Pancreas (tissue), 10 donors: ENCODE measurements at regions not wholly inside any gene's neighbourhood (a gene's known extent, or its start where the extent isn't known, plus 50 kb on each side); places are given as distances from the start of the nearest gene placed in this dataset.
"Not testable (repeated sequence)": the region's sequence is repeated elsewhere in the genome, so short reads cannot be mapped to it uniquely, and the experiment has no call there.

Experiments
- ATAC-seq, 4 donors: fragments of 200-7000 bp; cut with Tn5 transposase; one replicate each; pipeline versions ENCODE4 v1.8.0 to v1.9.1; 2020; ENCODE audit warnings: mild to moderate bottlenecking in 4 of 4, moderate library complexity in 4 of 4
- DNase-seq, 6 donors: peaks; one replicate each; pipeline ENCODE4 v3.0.0-alpha.2; 2020
- FAIRE-seq: peaks from 2 replicates; lab custom pipeline; 2012; peaks lifted over from hg19 to GRCh38; lab: Jason Lieb, UNC
- H3K27ac ChIP-seq, 4 donors: fragments of 200-600 bp; sonication (generic); 1 replicate in 3 of 4; 2 replicates in 1 of 4; pipeline versions ENCODE4 v1.5.0 to v1.8.0; 2020
- H3K27me3 ChIP-seq, 4 donors: fragments of 200-600 bp; one replicate each; pipeline ENCODE4 v1.8.0; 2021
- H3K36me3 ChIP-seq, 3 donors: fragments of 200-600 bp; sonication (generic) in 1 of 3; one replicate each; pipeline versions ENCODE4 v1.5.0 to v1.8.0; 2020 to 2021
- H3K4me1 ChIP-seq, 3 donors: fragments of 200-600 bp; one replicate each; pipeline ENCODE4 v1.8.0; 2021
- H3K4me3 ChIP-seq, 4 donors: fragments of 200-600 bp; sonication (generic) in 2 of 4; one replicate each; pipeline versions ENCODE4 v1.5.0 to v1.8.0; 2020 to 2021
- H3K9me3 ChIP-seq, 4 donors: fragments of 200-600 bp; one replicate each; pipeline ENCODE4 v1.8.0; 2021
- CTCF ChIP-seq, 4 donors: fragments of 200-600 bp; sonication (generic) in 3 of 4; IDR thresholded peaks; one replicate each; pipeline versions ENCODE4 v1.5.0 to v1.8.0; 2021; ENCODE audit warnings: antibody characterized with exemption in 4 of 4
- WGBS, 2 donors: extraction: QIAGEN DNeasy Blood & Tissue Kit; methylation state at CpG; one replicate each; pipeline ENCODE4 v1.1.7; 2013; 5-methylcytosine and 5-hydroxymethylcytosine counted together
- intact Hi-C, 3 donors: fragments of 100-400 bp; cut with DNase I; formaldehyde crosslinking; loops; one replicate each; pipeline versions ENCODE4 v1.11.1 to v1.14.2; 2022
- donor health status: healthy with polysubstance abuse.
- donor health status: DM: no; HTN: no; CAD: no; lungs with moderate emphysema.
- donor health status: DM: no; HTN: no; CAD: no.
- donor health status: control.
- donor health status: control.
- donor health status: Bipolar disorder and iron deficiency.
- donor health status: DM: yes; HTN: yes; CAD: no.
- donor health status: DM: no; HTN: no; CAD: no.
- donor health status: DM: no; HTN: no; CAD: no.
- donor health status: DM: yes; HTN: yes; CAD: no.

GRCh38 chr1:58223522-58223921 lies 323.0 kb downstream of the OMA1 start:
- H3K27ac ChIP-seq: no peak overlapping the region
- no peak for TF ChIP-seq CTCF (IDR thresholded peaks at IDR 0.05)
- DNase-seq (no peak), FAIRE-seq (no peak), ATAC-seq (no peak)
- H3K27me3 ChIP-seq: no peaks in the 10 kb centered on the region
- H3K36me3 ChIP-seq: no peaks in the 10 kb centered on the region
- H3K4me3 ChIP-seq: no peak overlapping the region
- WGBS, 2 donors: 63 to 90% methylated on average over 4 of the region's 4 CpGs
- H3K9me3 ChIP-seq: no peaks in the 10 kb centered on the region
- intact Hi-C loops: no loop called here
- no peaks in the 10 kb centered on the region for H3K4me1 ChIP-seq

GRCh38 chr1:58220836-58221472 lies 325.6 kb downstream of the OMA1 start:
- intact Hi-C loops: no loop called here
- FAIRE-seq (no peak), ATAC-seq (no peak), DNase-seq (no peak)
- H3K27me3 ChIP-seq: no peaks in the 10 kb centered on the region
- H3K4me1 ChIP-seq: no peaks in the 10 kb centered on the region
- no peak overlapping the region for H3K4me3 ChIP-seq
- H3K27ac ChIP-seq: no peak overlapping the region
- H3K36me3 ChIP-seq: no peaks in the 10 kb centered on the region
- no peaks in the 10 kb centered on the region for H3K9me3 ChIP-seq
- TF ChIP-seq CTCF (IDR thresholded peaks at IDR 0.05): no peak
- 32 to 48% methylated on average over 4 of the region's 4 CpGs for WGBS, 2 donors

- H3K4me3 ChIP-seq, H3K9me3 ChIP-seq, DNase-seq, H3K4me1 ChIP-seq, FAIRE-seq, H3K27ac ChIP-seq, intact Hi-C loops, H3K27me3 ChIP-seq, H3K36me3 ChIP-seq, ATAC-seq: not testable (repeated sequence)
- WGBS, 2 donors: 83 to 92% methylated on average over 3 of the region's 3 CpGs
Measured at GRCh38 chr1:58216169-58216568, 330.4 kb downstream of the OMA1 start.

- no peak for ATAC-seq
- 77 to 91% methylated on average over 1 of the region's 1 CpG for WGBS, 2 donors
- TF ChIP-seq CTCF (IDR thresholded peaks at IDR 0.05): no peak
Measured at GRCh38 chr1:58214674-58215073, 331.9 kb downstream of the OMA1 start.

GRCh38 chr1:58211869-58212268 lies 334.7 kb downstream of the OMA1 start:
- no peak for TF ChIP-seq CTCF (IDR thresholded peaks at IDR 0.05)
- WGBS, 2 donors: 14 to 40% methylated on average over 3 of the region's 3 CpGs
- ATAC-seq: no peak

More at GRCh38 chr1:58214674-58215073, 331.9 kb downstream of the OMA1 start:
- no peak overlapping the region for H3K4me3 ChIP-seq
- no peaks in the 10 kb centered on the region for H3K27me3 ChIP-seq
- H3K4me1 ChIP-seq: no peaks in the 10 kb centered on the region
- H3K9me3 ChIP-seq: no peaks in the 10 kb centered on the region
- DNase-seq (no peak), FAIRE-seq (no peak)
- H3K27ac ChIP-seq: no peak overlapping the region
- H3K36me3 ChIP-seq: no peaks in the 10 kb centered on the region
- intact Hi-C loops: no loop called here

More at GRCh38 chr1:58211869-58212268, 334.7 kb downstream of the OMA1 start:
- H3K36me3 ChIP-seq: no peaks in the 10 kb centered on the region
- H3K4me3 ChIP-seq: no peak overlapping the region
- H3K9me3 ChIP-seq: no peaks in the 10 kb centered on the region
- H3K4me1 ChIP-seq: no peaks in the 10 kb centered on the region
- intact Hi-C loops: no loop called here
- H3K27me3 ChIP-seq: no peaks in the 10 kb centered on the region
- no peak for DNase-seq
- no peak for FAIRE-seq
- H3K27ac ChIP-seq: no peak overlapping the region
